ENCODE measurements at regions not wholly inside any gene's neighbourhood (a gene's known extent, or its start where the extent isn't known, plus 50 kb on each side); places are given as distances from the start of the nearest gene placed in this dataset.

DNA sequence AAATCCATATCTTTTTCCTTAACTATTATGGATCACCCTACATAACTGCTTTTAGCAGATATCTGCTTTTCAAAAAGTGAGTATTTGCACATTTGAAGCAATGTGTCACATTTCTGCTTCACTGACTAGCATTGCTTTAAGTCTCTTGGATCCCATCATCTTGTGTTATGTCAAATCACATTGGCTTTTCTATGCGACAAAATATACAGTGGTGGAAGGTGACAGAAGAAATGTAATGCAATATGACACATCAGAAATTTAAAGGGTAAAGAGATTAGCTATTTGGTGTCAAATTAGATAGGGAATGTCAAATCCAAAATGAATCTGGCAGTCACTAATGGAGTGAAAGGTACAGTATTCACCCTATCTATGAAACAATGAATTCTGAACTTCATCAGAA lies 1282.1 kb upstream of the PCDH20 start:
- no peaks in the 10 kb centered on the region for H3K79me2 ChIP-seq (ENCODE audit: insufficient read depth, low read length)
- no peaks in the 10 kb centered on the region for H4K20me1 ChIP-seq (ENCODE audit: insufficient read depth, low read length)
- no peaks in the 10 kb centered on the region for H3K36me3 ChIP-seq (replicated peaks in 1 of 2; ENCODE audit: control insufficient read depth in 1 of 2, insufficient read depth in 2 of 2, low read length in 2 of 2)
- in situ Hi-C loops (cut with HindIII; ENCODE audit: extremely low pct_ligation_motif_present, low pct_unique_long_range_greater_than_20kb) (no loop called here), intact Hi-C loops (cut with micrococcal nuclease; ENCODE audit: unreplicated experiment) (no loop called here)
- H2AFZ ChIP-seq (ENCODE audit: low read length): no peak overlapping the region
- DNase-seq (ENCODE audit: low spot score): no peak
- no peak for FAIRE-seq
- TF ChIP-seq ZNF75D (CRISPR knock-in tag; IDR thresholded peaks at IDR 0.05; ENCODE audit: borderline replicate concordance): no peak
- TF ChIP-seq, protein P1, sequence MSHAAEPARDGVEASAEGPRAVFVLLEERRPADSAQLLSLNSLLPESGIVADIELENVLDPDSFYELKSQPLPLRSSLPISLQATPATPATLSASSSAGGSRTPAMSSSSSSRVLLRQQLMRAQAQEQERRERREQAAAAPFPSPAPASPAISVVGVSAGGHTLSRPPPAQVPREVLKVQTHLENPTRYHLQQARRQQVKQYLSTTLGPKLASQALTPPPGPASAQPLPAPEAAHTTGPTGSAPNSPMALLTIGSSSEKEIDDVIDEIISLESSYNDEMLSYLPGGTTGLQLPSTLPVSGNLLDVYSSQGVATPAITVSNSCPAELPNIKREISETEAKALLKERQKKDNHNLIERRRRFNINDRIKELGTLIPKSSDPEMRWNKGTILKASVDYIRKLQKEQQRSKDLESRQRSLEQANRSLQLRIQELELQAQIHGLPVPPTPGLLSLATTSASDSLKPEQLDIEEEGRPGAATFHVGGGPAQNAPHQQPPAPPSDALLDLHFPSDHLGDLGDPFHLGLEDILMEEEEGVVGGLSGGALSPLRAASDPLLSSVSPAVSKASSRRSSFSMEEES (CRISPR knock-in tag; IDR thresholded peaks at IDR 0.05): no peak
- TF ChIP-seq, protein P2, sequence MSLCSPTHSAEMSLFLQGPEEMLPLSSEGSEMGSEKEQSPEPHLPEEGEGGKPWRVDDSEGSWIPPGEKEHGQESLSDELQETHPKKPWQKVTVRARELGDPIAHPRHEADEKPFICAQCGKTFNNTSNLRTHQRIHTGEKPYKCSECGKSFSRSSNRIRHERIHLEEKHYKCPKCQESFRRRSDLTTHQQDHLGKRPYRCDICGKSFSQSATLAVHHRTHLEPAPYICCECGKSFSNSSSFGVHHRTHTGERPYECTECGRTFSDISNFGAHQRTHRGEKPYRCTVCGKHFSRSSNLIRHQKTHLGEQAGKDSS (CRISPR knock-in tag; IDR thresholded peaks at IDR 0.05; ENCODE audit: borderline replicate concordance, low read depth): no peak
- TF ChIP-seq ZNF589 (CRISPR knock-in tag; conservative IDR thresholded peaks at IDR 0.05): no peak
- TF ChIP-seq, protein P3, sequence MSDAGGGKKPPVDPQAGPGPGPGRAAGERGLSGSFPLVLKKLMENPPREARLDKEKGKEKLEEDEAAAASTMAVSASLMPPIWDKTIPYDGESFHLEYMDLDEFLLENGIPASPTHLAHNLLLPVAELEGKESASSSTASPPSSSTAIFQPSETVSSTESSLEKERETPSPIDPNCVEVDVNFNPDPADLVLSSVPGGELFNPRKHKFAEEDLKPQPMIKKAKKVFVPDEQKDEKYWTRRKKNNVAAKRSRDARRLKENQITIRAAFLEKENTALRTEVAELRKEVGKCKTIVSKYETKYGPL (CRISPR knock-in tag; IDR thresholded peaks at IDR 0.05): no peak
- TF ChIP-seq ZBTB1 (CRISPR knock-in tag; IDR thresholded peaks at IDR 0.05; ENCODE audit: borderline replicate concordance): no peak
- no peak for TF ChIP-seq ZNF362 (CRISPR knock-in tag; IDR thresholded peaks at IDR 0.05; ENCODE audit: borderline replicate concordance)
- no peak for TF ChIP-seq ZNF326 (CRISPR knock-in tag; IDR thresholded peaks at IDR 0.05; ENCODE audit: borderline replicate concordance)
- no peak for TF ChIP-seq MAFF (IDR thresholded peaks at IDR 0.05; ENCODE audit: low read depth, low read length)
- TF ChIP-seq FOXC1 (CRISPR knock-in tag; IDR thresholded peaks at IDR 0.05; ENCODE audit: borderline replicate concordance): no peak
- no peak for TF ChIP-seq SCMH1 (CRISPR knock-in tag; IDR thresholded peaks at IDR 0.05; ENCODE audit: borderline replicate concordance)
- TF ChIP-seq ZBTB3 (CRISPR knock-in tag; IDR thresholded peaks at IDR 0.05; ENCODE audit: borderline replicate concordance, low read depth): no peak
- TF ChIP-seq TRIM24 (CRISPR knock-in tag; IDR thresholded peaks at IDR 0.05): no peak
- TF ChIP-seq FLYWCH1 (CRISPR knock-in tag; IDR thresholded peaks at IDR 0.05): no peak
- TF ChIP-seq ZFP37 (CRISPR knock-in tag; IDR thresholded peaks at IDR 0.05; ENCODE audit: borderline replicate concordance): no peak
- TF ChIP-seq SIX4 (CRISPR knock-in tag; IDR thresholded peaks at IDR 0.05): no peak
- TF ChIP-seq NCOA5 (CRISPR knock-in tag; IDR thresholded peaks at IDR 0.05): no peak
- POLR2A ChIA-PET: no interaction called here
- no peak overlapping the region for H3K27ac ChIP-seq (ENCODE audit: extremely low read length, insufficient read depth, low read length)
- H3K4me1 ChIP-seq (ENCODE audit: insufficient read depth, low read length): no peaks in the 10 kb centered on the region
- no TSS peak for BruUV-seq (replicated peaks)
- 3% methylated on average over 1 of the region's 1 CpG for WGBS (ENCODE audit: low lambda C conversion rate)
- H3K27me3 ChIP-seq (ENCODE audit: control insufficient read depth in 1 of 2, insufficient read depth in 2 of 2, low read length in 2 of 2): no peaks in the 10 kb centered on the region
- H3K4me3 ChIP-seq (replicated peaks in 1 of 3; ENCODE audit: insufficient read depth in 1 of 3, low read depth in 2 of 3, low read length in 3 of 3): no peak overlapping the region
- no peaks in the 10 kb centered on the region for H3K9me3 ChIP-seq (ENCODE audit: low read length)
- ATAC-seq: no peak
- CTCF ChIA-PET (ENCODE audit: low intra/inter-chr PET ratio, low total read pairs): no interaction called here
- H3K9ac ChIP-seq (ENCODE audit: insufficient read depth, low read depth, low read length): no peak overlapping the region
- no peak overlapping the region for H3K4me2 ChIP-seq (ENCODE audit: low read depth, low read length)
